ENCODE measurements at regions not wholly inside any gene's neighbourhood (a gene's known extent, or its start where the extent isn't known, plus 50 kb on each side); places are given as distances from the start of the nearest gene placed in this dataset.

DNA sequence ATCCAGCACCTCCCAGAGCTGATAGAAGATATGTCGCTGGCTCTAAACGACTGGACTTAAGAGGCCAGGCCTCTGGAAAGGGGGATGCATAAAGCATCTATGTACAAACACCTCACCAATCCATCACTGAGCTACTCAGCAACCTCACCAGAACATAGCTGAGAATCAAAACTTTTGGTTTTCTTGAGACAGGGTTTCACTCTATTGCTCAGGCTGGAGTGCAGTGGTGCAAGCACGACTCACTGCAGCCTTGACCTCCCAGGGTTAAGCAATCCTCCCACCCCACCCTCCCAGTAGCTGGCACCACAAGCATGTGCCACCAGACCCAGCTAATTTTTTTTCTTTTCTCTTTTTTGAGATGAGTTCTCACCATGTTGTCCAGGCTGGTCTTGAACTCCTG, 62.9 kb upstream of the MSH6 start:
- TF ChIP-seq, protein P1, sequence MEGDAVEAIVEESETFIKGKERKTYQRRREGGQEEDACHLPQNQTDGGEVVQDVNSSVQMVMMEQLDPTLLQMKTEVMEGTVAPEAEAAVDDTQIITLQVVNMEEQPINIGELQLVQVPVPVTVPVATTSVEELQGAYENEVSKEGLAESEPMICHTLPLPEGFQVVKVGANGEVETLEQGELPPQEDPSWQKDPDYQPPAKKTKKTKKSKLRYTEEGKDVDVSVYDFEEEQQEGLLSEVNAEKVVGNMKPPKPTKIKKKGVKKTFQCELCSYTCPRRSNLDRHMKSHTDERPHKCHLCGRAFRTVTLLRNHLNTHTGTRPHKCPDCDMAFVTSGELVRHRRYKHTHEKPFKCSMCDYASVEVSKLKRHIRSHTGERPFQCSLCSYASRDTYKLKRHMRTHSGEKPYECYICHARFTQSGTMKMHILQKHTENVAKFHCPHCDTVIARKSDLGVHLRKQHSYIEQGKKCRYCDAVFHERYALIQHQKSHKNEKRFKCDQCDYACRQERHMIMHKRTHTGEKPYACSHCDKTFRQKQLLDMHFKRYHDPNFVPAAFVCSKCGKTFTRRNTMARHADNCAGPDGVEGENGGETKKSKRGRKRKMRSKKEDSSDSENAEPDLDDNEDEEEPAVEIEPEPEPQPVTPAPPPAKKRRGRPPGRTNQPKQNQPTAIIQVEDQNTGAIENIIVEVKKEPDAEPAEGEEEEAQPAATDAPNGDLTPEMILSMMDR (conservative IDR thresholded peaks at IDR 0.05; ENCODE audit: low read depth, low read length), result no peak
- TF ChIP-seq EZH2phosphoT487 (IDR thresholded peaks at IDR 0.05; ENCODE audit: borderline replicate concordance, low read length), result no peak
- no peak for TF ChIP-seq EZH2 (IDR thresholded peaks at IDR 0.05; ENCODE audit: low read length, unreplicated experiment)

All from PC-3 (cell line).